ENCODE measurements at regions not wholly inside any gene's neighbourhood (a gene's known extent, or its start where the extent isn't known, plus 50 kb on each side); places are given as distances from the start of the nearest gene placed in this dataset.

- TF ChIP-seq CTCF (IDR thresholded peaks at IDR 0.05; ENCODE audit: control extremely low read depth in 1 of 3, insufficient read depth in 1 of 3, low read depth in 1 of 3, low read length in 3 of 3), result no peak
- TF ChIP-seq CBX5 (IDR thresholded peaks at IDR 0.05; ENCODE audit: low read depth, low read length), result no peak
Observed at GRCh38 chr2:39568116-39568515, 97.6 kb upstream of the TMEM178A start.

Data from H1 (cell line).